Keratinocyte (primary cell): ENCODE measurements at regions not wholly inside any gene's neighbourhood (a gene's known extent, or its start where the extent isn't known, plus 50 kb on each side); places are given as distances from the start of the nearest gene placed in this dataset.

Experiments used
- DNase-seq: peaks from one replicate; pipeline ENCODE4 v3.0.0-alpha.2; 2011; ENCODE audit warnings: low read depth, missing footprints, low spot score
- FAIRE-seq: peaks from 2 replicates; lab custom pipeline; 2011; peaks lifted over from hg19 to GRCh38; lab: Jason Lieb, UNC
- H2AFZ ChIP-seq: 2 replicates; pipeline ENCODE4 v1.6.0; 2012; ENCODE audit warnings: low read length, control low read depth, inconsistent platforms; ENCODE audit not compliant: control insufficient read depth
- H3K27ac ChIP-seq: 2 replicates; pipeline ENCODE4 v1.5.1; 2011; ENCODE audit warnings: low read length; ENCODE audit not compliant: control insufficient read depth, insufficient read depth
- H3K27me3 ChIP-seq: 3 replicates; pipeline ENCODE4 v1.6.0; 2011; ENCODE audit warnings: low read length; ENCODE audit not compliant: control insufficient read depth, insufficient read depth; ENCODE audit errors: extremely low read depth
- H3K36me3 ChIP-seq, 2 experiments: 2 replicates in 1 of 2; 3 replicates in 1 of 2; pipeline ENCODE4 v1.5.1; 2011; ENCODE audit warnings: low read length in 2 of 2, mild to moderate bottlenecking in 1 of 2; ENCODE audit not compliant: control insufficient read depth in 2 of 2, insufficient read depth in 2 of 2; ENCODE audit errors: extremely low read depth in 1 of 2
- H3K4me1 ChIP-seq: 3 replicates; pipeline ENCODE4 v1.5.1; 2011; ENCODE audit warnings: low read length; ENCODE audit not compliant: control insufficient read depth, insufficient read depth; ENCODE audit errors: extremely low read depth
- H3K4me2 ChIP-seq: 3 replicates; pipeline ENCODE4 v1.6.0; 2011; ENCODE audit warnings: low read depth, low read length; ENCODE audit not compliant: control insufficient read depth, insufficient read depth; ENCODE audit errors: extremely low read depth
- H3K4me3 ChIP-seq, 3 experiments: fragments of 200-600 bp in 1 of 3; sonication (generic) in 1 of 3; 2 replicates in 2 of 3; 3 replicates in 1 of 3; pipeline ENCODE4 v1.5.1; 2011 to 2016; ENCODE audit warnings: low read length in 3 of 3, mild to moderate bottlenecking in 3 of 3, control low read depth in 2 of 3, inconsistent platforms in 1 of 3, low read depth in 1 of 3, mixed read lengths in 1 of 3, mixed run types in 1 of 3, moderate library complexity in 1 of 3; ENCODE audit not compliant: control insufficient read depth in 2 of 3, insufficient read depth in 2 of 3; ENCODE audit errors: extremely low read depth in 1 of 3
- H3K79me2 ChIP-seq: 2 replicates; pipeline ENCODE4 v1.6.0; 2012; ENCODE audit warnings: low read length; ENCODE audit not compliant: control insufficient read depth, insufficient read depth
- H3K9ac ChIP-seq: 3 replicates; pipeline ENCODE4 v1.6.0; 2011; ENCODE audit warnings: low read length; ENCODE audit not compliant: control insufficient read depth, insufficient read depth; ENCODE audit errors: extremely low read depth
- H3K9me1 ChIP-seq: 3 replicates; pipeline ENCODE4 v1.6.0; 2011; ENCODE audit warnings: low read length; ENCODE audit not compliant: control insufficient read depth, insufficient read depth; ENCODE audit errors: extremely low read depth
- H3K9me3 ChIP-seq: 2 replicates; pipeline ENCODE4 v1.5.1; 2012; ENCODE audit warnings: low read depth, low read length; ENCODE audit not compliant: control insufficient read depth
- H4K20me1 ChIP-seq: 3 replicates; pipeline ENCODE4 v1.6.0; 2011; ENCODE audit warnings: low read length; ENCODE audit not compliant: control insufficient read depth, insufficient read depth; ENCODE audit errors: extremely low read depth
- EZH2 ChIP-seq: IDR thresholded peaks from one replicate; pipeline ENCODE4 v1.6.1; 2012; ENCODE audit warnings: inconsistent platforms, mild to moderate bottlenecking, low read length, moderate library complexity
- dilution Hi-C: fragments of 300-500 bp; cut with MboI; formaldehyde crosslinking; loops from one replicate; pipeline ENCODE4 v1.7.0; 2020; ENCODE audit warnings: low sequenced_read_pairs; ENCODE audit not compliant: extremely low pct_ligation_motif_present
- TF ChIP-seq, protein P1 (sequence below), 3 experiments: IDR thresholded peaks in 1 of 3; conservative IDR thresholded peaks in 1 of 3; optimal IDR thresholded peaks in 1 of 3; 2 replicates in 2 of 3; 3 replicates in 1 of 3; pipeline versions ENCODE3 to v1.5.1; 2011; ENCODE audit warnings: low read length in 3 of 3, mild to moderate bottlenecking in 3 of 3, moderate library complexity in 2 of 3, control low read depth in 1 of 3, inconsistent platforms in 1 of 3; ENCODE audit not compliant: insufficient read depth in 2 of 3; ENCODE audit errors: extremely low read depth in 1 of 3

DNA sequence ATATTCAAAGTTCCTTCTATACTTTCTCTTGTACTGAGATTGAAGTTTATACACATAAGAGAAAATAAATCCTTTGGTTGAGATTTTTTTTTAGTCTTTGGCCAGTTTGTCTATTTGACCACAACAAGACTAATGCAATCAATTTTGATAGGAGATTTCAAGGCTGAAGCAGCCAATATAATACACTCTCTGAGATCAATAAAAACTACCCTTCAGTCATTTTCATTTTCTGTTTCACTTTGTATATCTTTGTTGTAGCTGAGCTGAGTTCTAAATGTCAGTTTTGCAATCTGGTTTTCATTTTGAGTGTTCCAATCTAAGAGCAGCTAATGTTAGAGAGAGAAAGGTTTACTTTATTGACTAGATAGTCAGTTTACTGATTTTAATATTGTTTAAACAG, 623.8 kb upstream of the ROBO1 start:
- no peak for FAIRE-seq
- Histone ChIP-seq H3K79me2 (no peaks in the 10 kb centered on the region), H4K20me1 (no peaks in the 10 kb centered on the region), H3K27ac (no peak overlapping the region), H3K9me3 (no peaks in the 10 kb centered on the region), H3K9me1 (no peaks in the 10 kb centered on the region), H3K36me3 (no peaks in the 10 kb centered on the region), H3K9ac (no peak overlapping the region), H3K4me3 (no peak overlapping the region), H3K27me3 (no peaks in the 10 kb centered on the region), H2AFZ (no peak overlapping the region), H3K4me2 (no peak overlapping the region), H3K4me1 (no peaks in the 10 kb centered on the region)
- dilution Hi-C loops = no loop called here
- TF ChIP-seq, protein P1, sequence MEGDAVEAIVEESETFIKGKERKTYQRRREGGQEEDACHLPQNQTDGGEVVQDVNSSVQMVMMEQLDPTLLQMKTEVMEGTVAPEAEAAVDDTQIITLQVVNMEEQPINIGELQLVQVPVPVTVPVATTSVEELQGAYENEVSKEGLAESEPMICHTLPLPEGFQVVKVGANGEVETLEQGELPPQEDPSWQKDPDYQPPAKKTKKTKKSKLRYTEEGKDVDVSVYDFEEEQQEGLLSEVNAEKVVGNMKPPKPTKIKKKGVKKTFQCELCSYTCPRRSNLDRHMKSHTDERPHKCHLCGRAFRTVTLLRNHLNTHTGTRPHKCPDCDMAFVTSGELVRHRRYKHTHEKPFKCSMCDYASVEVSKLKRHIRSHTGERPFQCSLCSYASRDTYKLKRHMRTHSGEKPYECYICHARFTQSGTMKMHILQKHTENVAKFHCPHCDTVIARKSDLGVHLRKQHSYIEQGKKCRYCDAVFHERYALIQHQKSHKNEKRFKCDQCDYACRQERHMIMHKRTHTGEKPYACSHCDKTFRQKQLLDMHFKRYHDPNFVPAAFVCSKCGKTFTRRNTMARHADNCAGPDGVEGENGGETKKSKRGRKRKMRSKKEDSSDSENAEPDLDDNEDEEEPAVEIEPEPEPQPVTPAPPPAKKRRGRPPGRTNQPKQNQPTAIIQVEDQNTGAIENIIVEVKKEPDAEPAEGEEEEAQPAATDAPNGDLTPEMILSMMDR (optimal IDR thresholded peaks at IDR 0.05 in 1 of 3, IDR thresholded peaks at IDR 0.05 in 1 of 3, conservative IDR thresholded peaks at IDR 0.05 in 1 of 3; ENCODE audit: extremely low read depth in 1 of 3, insufficient read depth in 2 of 3, low read length in 3 of 3) = no peak
- no peak for TF ChIP-seq EZH2
- DNase-seq = no peak

DNA sequence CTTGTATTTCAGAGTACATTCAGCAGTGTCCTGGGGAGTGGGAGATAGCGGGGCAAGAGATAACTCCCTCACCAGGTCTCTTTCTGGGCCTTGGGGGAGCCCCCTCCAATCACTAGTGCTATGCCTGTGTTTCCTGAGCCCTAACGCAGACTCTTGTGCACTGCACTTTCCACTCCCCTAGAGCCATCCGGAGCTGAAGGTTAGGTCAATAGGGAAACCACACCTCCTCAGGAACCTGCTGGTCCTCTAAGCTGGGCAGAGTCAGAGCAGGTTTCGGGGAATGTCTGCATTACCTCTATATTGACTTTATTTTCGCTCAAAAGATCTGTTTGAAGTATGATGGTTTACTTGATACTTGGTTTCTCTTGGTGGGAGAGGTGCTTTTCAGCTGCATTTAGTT, 617.0 kb upstream of the ROBO1 start:
- FAIRE-seq (no peak), DNase-seq (no peak)
- no peaks in the 10 kb centered on the region for H3K36me3 ChIP-seq
- H3K9me3 ChIP-seq = no peaks in the 10 kb centered on the region
- dilution Hi-C loops = no loop called here
- H2AFZ ChIP-seq = no peak overlapping the region
- H3K9me1 ChIP-seq = no peaks in the 10 kb centered on the region
- H3K4me3 ChIP-seq = no peak overlapping the region
- H3K4me1 ChIP-seq = no peaks in the 10 kb centered on the region
- no peaks in the 10 kb centered on the region for H4K20me1 ChIP-seq
- no peak for TF ChIP-seq EZH2
- TF ChIP-seq, protein P1 (optimal IDR thresholded peaks at IDR 0.05 in 1 of 3, IDR thresholded peaks at IDR 0.05 in 1 of 3, conservative IDR thresholded peaks at IDR 0.05 in 1 of 3; ENCODE audit: extremely low read depth in 1 of 3, insufficient read depth in 2 of 3, low read length in 3 of 3) = no peak
- H3K27ac ChIP-seq = no peak overlapping the region
- no peak overlapping the region for H3K9ac ChIP-seq
- H3K27me3 ChIP-seq = no peaks in the 10 kb centered on the region
- H3K79me2 ChIP-seq = no peaks in the 10 kb centered on the region
- no peak overlapping the region for H3K4me2 ChIP-seq
